ENCODE measurements at regions not wholly inside any gene's neighbourhood (a gene's known extent, or its start where the extent isn't known, plus 50 kb on each side); places are given as distances from the start of the nearest gene placed in this dataset.

DNA sequence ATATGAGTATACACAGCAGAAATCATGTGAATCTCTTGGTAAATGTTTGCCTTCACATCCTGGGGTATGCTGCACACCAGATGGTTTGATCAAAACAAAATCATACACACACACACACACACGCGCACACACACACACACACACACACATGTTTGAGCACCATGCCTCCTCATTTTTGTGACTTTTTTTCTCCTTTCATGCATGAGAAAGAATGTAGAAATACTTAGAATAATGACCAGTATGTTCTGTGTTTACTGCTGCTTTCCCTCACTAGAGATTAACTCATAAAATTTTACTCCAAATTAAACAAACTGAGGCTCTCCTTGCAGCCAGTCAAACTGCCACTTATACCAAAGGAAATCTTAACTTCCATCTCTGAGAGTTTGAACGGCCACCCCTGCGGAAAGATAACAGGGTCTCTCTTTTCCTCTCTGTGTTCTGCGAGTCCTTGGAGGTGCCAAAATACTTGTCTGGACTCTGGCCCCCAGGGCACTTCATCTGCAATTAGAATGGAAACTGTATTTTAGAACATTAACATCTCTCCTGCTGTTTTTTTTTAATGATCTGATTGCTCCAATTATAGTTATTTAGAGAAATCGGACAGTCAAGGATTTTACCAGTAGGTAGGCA lies 320.8 kb upstream of the NFE2L3 start:
- TF ChIP-seq, protein P1, sequence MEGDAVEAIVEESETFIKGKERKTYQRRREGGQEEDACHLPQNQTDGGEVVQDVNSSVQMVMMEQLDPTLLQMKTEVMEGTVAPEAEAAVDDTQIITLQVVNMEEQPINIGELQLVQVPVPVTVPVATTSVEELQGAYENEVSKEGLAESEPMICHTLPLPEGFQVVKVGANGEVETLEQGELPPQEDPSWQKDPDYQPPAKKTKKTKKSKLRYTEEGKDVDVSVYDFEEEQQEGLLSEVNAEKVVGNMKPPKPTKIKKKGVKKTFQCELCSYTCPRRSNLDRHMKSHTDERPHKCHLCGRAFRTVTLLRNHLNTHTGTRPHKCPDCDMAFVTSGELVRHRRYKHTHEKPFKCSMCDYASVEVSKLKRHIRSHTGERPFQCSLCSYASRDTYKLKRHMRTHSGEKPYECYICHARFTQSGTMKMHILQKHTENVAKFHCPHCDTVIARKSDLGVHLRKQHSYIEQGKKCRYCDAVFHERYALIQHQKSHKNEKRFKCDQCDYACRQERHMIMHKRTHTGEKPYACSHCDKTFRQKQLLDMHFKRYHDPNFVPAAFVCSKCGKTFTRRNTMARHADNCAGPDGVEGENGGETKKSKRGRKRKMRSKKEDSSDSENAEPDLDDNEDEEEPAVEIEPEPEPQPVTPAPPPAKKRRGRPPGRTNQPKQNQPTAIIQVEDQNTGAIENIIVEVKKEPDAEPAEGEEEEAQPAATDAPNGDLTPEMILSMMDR (conservative IDR thresholded peaks at IDR 0.05; ENCODE audit: low read length): no peak
- no peak for TF ChIP-seq EZH2phosphoT487 (IDR thresholded peaks at IDR 0.05; ENCODE audit: borderline replicate concordance, low read depth, low read length)

Data from OCI-LY7 (cell line).